NCI-H526 (cell line): ENCODE measurements at regions not wholly inside any gene's neighbourhood (a gene's known extent, or its start where the extent isn't known, plus 50 kb on each side); places are given as distances from the start of the nearest gene placed in this dataset.

ENCODE experiments used
- DNase-seq, 2 experiments: peaks; one replicate each; lab custom pipeline; 2025; lab: John Stamatoyannopoulos, UW

DNA sequence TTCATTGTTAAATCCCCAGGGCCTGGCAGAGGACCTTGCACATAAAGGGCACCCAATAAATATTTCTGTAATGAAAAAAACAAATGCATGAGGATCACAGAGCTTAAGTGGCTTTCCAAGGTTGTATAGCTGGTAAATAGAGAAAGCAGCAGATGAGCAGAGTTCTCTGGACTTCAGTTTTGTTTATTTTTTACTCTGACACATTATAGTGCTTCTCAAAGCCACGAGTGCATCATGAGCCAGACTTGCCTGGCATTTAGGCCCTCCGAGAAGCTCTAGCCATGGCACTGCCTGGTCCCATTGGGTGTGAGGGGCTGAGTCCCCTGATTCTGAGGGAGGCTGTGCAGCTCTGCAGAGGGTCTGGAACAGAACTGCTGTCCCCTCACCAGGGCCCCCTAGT is 87.2 kb upstream of the ZNF32 start:
- no peak for DNase-seq

DNA sequence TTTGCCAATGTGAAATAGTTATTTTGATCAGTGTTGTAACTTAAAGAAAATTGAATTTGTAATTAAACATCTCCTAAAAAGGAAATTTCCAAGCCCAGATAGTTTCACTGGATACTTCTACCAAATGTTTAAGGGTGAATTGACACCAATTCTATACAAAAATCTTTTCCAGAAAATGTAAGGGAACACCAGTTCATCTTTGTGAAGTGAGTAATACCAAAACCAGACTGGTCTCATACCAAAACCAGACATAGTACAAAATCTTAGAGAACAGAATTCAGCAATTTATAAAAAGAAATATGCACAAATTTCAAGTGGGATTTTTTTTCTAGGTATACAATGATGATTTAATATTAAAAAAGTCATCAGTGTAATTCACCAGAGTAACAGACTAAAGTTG is 86.0 kb upstream of the ZNF32 start:
- no peak for DNase-seq

DNA sequence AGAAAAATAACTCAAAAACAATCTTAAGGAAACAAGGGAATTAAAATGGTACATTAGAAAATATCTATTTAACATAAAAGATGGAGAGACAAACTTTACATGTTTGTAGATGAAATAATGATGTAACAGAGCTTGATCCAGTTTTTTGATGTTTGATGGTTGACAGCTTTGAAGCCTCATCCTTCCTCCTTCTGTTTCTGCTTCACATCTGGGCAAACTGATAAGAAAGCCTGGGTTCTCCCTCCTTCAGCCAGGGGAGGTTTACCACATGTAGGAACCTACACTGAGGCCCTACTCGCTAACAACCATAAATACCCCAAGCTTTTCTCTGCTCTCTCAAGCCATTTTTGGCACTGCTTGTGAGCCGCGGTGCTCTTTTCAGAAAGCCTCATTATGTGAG is 82.8 kb upstream of the ZNF32 start:
- no peak for DNase-seq

DNA sequence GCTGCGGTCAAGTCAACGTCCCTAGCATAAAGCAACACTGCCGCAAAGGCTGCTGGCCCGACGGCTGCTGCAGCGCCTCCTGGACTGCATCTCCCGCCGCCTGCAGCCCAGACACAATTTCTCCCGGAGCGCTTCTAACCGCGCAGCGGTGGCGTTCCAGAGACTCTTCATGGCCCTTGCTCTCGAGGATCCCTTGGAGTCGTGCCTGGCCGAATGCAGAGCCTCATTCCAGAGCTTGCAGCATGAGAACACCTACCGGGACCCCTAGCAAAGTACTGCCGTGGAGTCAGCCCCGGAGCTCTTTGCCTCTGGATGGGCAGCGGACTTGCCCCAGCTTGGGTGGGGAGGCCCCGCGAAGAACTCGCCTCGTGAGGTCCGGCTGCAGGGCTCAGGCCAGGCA is 79.7 kb upstream of the ZNF32 start:
- DNase-seq = no peak

DNA sequence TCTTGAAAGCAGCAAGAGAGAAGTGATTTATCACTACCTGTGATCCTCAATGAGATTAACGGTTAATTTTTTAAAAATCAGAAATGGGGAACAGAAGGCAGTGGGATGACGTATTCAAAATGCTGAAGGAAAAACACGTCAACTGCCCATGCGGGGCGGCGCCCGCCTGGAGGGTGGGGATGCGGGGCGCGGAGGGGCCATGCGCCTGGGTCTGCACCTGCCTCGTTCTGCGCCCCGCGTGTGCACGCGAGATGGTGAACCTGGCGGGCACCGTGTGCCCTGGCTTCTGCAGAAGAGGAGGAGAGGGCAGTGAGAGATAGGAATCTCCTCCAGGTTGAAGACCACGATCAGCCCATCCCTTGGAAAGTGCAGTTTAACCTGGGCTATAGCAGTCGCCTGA is 79.3 kb upstream of the ZNF32 start:
- no peak for DNase-seq

DNA sequence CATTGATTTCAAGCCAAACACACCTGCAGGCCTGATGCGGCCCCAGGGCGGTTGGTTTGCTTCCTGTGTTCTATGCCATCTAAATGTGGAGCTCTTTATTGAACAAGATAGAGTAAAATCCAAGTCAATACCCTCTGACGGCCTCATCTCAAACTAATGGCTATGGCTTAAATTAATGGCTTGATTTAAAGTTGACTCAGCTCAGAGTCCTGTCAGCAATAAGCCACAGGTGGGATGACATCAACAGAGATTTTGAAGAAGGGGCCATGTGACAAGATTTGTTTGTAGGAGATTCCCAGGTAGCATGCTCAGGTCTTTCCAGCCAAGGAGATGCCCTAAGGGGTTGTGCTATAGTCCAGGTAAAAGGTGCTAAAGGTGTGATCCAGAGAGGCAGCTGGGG is 66.7 kb upstream of the ZNF32 start:
- DNase-seq = no peak

DNA sequence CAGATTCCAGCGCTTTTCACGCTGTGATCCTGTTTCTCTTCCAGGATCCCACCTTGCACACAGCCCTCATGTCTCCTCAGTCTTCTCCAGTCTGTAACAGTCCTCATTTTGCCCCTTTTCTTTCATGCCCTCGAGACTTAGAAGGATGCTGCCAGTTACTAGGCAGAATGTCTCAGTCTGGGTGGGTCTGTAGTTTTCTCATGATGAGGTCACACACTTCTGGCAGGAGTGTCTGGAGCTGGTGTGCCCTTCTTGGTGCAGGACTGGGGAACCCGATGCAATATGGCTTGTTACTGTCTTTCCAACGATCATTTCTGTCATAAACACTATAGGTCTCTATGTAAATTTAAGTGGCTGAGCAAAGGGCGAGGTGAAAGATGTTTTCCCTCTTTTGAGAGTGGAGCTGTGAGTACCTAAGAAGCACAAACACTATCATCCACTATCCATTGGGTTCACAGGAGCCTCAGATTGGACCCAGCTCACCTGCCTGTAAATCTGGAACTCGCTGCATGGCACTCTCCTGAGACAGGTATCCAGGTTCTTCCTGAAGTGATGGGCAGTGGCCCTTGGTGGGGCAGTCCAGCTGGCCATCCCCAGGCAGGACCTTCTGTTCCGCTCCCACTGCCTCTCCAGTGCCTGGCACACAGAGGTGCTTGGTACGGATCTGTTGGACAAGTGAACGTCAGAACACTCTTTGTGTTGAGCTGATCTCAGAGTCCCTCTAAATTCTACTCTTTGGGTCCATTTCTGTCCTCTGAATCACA is 64.3 kb upstream of the ZNF32 start:
- no peak for DNase-seq

DNA sequence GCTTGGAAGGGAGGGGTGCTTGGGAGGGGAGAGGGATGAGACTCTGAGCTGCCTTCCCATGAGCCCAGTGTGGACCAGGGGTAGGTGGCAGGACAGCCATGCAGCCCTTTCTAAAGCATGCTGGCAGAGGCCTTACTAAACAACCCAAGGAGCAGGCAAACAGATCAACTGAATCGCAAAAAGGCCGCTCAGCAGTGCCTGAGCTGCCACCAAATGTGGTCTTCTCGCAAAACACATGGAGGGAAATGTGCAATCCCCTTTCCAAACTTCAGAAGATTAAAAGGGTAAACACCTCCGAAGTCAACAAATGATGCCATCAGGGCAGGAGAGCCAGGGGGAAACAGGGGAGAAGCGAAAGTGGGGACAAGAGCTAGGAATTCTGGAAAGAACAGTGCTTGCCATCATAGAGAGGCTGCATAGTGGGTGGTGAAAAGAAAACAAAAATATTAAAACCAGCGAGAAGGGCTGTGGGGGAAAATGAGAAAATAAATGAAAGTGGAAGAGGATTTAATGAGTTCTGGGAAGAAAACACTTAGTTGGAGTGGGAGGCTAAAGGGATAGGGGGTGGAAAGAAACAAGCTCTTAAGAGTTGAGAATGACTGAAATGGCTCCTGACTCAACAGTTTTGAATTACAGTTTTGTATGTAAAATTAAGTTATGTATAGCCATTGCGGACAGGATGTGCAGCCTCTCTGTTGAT is 62.2 kb upstream of the ZNF32 start:
- DNase-seq = no peak

DNA sequence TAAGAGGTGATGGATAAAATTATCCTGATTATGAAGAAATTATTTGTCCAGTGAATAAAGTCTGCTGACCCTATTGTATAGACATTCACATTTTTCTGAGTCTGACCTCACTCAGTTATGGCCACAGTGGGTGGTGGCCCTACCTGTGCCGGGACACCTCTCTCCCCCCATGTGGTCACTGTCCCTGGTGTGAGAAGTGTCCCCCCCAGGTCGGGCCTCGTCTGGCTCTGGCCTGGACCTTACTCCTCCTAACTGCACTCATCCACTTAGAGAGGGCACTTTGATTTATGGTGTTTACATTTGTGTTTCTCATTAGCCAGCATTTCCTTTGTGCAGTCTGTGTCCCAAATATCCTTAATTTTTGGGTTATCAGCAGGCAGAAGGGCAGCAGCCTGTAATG is 59.6 kb upstream of the ZNF32 start:
- DNase-seq = no peak

DNA sequence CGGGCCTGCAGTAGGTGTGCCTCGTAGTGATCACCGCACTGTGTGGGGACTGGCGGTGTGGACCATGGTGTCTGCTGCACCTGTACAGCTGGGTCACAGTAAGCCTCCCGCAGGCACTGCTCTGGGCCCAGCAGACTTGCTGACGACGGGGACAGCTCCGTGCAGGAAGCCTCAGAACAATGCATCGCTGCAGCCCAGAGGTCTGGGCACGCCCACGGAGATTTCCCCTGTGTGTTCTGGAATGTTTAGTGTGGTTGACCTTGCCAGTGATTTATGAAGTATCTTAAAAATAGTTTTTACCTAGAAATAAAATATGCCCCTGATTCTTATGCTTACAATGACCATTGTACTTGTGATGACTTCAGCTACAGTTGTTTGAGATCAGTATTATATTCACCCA is 59.1 kb upstream of the ZNF32 start:
- DNase-seq = no peak

DNA sequence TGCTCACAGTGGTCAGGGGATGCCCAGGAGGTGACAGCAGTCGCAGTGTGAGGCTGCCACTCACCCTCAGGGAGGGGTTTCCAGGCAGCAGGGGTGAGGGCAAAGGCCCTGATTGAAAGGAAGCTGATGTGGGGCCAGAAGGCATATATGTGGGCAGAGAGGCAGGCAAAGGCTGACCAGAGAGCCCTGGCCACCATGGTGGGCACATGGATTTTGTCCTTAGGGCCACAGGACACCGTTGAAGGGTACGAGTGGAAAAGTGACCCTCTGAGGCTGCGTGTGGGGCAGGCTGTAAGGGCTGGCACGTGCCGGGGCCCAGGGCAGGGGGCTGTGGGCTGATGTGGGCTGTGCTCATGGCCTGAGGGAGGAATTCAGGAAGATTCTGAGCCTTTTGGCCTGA is 57.5 kb upstream of the ZNF32 start:
- no peak for DNase-seq

DNA sequence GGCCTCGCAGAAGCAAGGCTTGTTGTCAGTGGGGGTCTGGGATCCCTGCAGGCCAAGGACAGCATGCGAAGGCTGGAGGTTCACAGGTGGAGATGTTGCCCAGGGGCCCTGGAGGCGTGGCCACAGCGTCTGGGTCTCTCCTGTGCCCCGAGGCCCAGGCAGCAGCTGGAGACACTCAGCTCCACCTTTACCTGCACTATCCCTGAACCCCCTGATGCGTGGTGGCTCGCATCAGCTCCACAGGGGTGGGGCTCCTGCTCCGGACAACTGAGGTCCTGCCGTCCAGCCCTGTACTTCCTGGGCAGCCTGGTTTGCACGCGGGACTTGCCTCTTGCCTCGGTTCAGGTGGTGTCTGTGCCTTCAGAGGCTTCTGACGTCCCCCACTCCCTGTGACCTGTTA is 54.6 kb upstream of the ZNF32 start:
- no peak for DNase-seq

DNA sequence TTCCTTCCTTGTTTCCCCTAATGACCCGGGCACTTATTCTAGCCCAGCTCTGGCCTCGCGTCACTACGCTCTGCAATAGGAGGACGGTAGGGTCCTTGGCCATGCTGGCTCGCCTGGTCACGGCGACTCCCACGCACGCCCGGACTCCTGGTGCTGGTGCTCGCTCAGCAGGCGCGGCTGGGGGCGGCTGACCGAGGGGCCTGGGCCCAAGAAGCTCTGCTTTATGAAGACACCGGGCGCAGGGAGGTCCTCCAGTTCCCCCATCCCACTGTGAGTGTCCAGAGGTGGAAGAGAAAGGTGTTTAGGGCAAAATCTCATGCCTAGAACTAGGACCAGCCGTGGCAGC is 54.2 kb upstream of the ZNF32 start:
- no peak for DNase-seq

DNA sequence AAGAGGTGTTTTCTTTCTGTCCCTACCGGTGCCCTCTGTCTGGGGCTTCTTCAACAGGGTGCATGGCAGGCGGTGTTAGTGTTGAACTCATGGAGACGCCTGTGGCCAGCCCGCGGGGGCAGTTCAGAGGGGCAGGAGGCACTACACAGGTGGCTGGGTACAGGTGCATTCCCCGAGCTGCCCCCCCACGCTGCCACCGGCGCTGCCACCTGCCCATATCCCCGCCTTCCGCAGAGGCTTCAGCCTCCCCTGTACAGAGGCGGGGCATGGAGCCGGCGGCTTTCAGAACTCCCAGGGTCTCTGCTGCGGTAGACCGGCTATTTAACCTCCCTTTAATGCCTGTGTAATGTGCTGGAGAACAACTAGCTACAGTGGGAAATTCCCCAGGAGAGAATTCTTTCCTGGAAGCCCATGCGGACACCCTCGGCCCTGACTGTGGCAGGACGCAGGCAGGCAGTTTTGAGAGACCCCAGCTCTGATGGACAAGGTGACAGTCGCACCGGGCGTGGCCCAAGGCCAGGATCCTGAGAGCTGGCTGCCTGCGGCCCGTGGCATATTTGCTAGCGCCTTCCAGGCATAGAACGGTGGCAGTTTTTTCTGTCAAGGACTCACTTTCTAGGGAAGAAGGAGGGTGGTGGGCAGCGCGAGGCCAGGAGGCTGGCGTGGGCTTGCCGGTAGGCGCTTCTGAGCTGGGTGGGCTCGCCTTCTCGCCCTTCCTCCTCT is 53.7 kb upstream of the ZNF32 start:
- peak in 1 of 2 experiments; percentile 8 for DNase-seq

DNA sequence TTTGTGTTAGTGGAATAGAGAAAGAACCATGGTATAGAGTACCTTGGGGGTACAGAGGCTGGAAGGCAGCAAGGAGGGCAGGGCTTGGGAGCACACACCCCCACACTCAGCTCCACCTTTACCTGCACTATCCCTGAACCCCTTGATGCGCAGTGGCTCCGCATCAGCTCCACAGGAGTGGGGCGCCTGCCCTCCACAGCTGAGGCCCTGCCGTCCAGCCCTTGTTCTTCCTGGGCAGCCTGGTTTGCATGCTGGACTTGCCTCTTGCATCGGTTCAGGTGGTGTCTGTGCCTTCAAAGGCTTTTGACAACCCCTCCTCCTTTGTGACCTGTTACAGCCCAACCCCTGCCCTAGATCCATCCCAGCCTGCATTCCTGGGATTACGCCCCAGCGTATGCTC is 52.6 kb upstream of the ZNF32 start:
- DNase-seq = no peak

DNA sequence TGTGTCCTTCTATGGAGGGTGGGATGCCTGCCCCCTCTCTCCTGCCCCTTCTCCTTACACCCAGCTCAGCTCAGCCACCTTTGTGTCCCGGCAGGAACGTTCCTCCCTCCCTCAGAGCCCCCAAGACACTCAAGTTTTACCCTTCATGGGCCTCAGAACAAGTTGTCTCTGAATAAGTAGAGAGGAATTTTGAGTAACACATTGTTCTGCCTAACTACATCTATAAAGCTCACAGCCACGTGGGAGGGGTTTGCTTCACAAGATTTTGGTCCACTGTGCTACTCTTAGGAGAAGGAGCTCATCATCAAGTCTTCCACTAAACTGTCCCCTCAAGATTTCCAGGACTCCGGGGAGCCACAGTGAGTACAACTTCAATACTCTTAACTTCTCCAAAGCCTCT is 51.6 kb upstream of the ZNF32 start:
- DNase-seq = no peak

DNA sequence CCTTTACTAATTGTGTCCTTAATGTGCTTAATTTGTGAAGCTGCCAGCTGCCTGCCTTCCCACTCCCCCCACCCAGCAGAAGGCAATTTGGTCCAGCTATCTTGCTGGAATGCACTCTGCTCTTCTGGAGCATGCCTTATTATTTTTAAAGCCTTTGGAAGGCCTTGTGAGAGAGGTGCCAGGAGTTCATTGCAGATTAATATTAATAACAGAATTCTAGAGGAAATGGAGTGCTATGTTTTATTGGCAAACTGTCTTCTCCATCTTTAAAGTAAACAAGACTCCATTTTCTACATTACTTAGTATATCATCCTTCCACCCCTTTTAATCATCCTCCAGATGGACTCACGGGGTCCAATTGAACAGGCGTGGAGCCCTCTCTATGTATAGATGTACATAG is 50.8 kb upstream of the ZNF32 start:
- DNase-seq = no peak
